Stimulated activated memory B cell treated with anti-CD40 and anti-IgM and Interleukin-4, amounts not matched to agents 10 μg/mL and 1 μg/mL and 100 μg/mL, for 72 hours (primary cell): ENCODE measurements at regions not wholly inside any gene's neighbourhood (a gene's known extent, or its start where the extent isn't known, plus 50 kb on each side); places are given as distances from the start of the nearest gene placed in this dataset.

Source experiments
- ATAC-seq: fragments of 150-1000 bp; cut with Tn5 transposase; 2 replicates; pipeline ENCODE4 v1.10.0; 2021
- H3K27ac Mint-ChIP-seq: one replicate; pipeline ENCODE4 v1.8.0; 2022; ENCODE audit warnings: mild to moderate bottlenecking, mixed read lengths
- H3K27me3 Mint-ChIP-seq: one replicate; pipeline ENCODE4 v1.8.0; 2022; ENCODE audit warnings: mixed read lengths
- H3K36me3 Mint-ChIP-seq: one replicate; pipeline ENCODE4 v1.8.0; 2022; ENCODE audit warnings: mixed read lengths
- H3K4me1 Mint-ChIP-seq: one replicate; pipeline ENCODE4 v1.8.0; 2022; ENCODE audit warnings: mixed read lengths
- H3K4me3 Mint-ChIP-seq: one replicate; pipeline ENCODE4 v1.8.0; 2022; ENCODE audit warnings: mild to moderate bottlenecking, moderate library complexity, mixed read lengths
- H3K9me3 Mint-ChIP-seq: one replicate; pipeline ENCODE4 v1.8.0; 2022; ENCODE audit warnings: mixed read lengths

- no peak for ATAC-seq
Observed at GRCh38 chr10:121288011-121288410, 310.2 kb downstream of the FGFR2 start.

GRCh38 chr10:121288864-121289661 is 309.2 kb downstream of the FGFR2 start:
- ATAC-seq, result no peak
- no peaks in the 10 kb centered on the region for H3K4me1 Mint-ChIP-seq
- H3K36me3 Mint-ChIP-seq, result no peaks in the 10 kb centered on the region
- H3K27ac Mint-ChIP-seq, result no peak overlapping the region
- H3K4me3 Mint-ChIP-seq, result no peak overlapping the region
- no peaks in the 10 kb centered on the region for H3K27me3 Mint-ChIP-seq
- no peaks in the 10 kb centered on the region for H3K9me3 Mint-ChIP-seq

More at GRCh38 chr10:121288011-121288410, 310.2 kb downstream of the FGFR2 start:
- Mint-ChIP-seq H3K27me3 (no peaks in the 10 kb centered on the region), H3K9me3 (no peaks in the 10 kb centered on the region), H3K36me3 (no peaks in the 10 kb centered on the region), H3K27ac (no peak overlapping the region), H3K4me1 (no peaks in the 10 kb centered on the region), H3K4me3 (no peak overlapping the region)

GRCh38 chr10:121289800-121290199 is 308.4 kb downstream of the FGFR2 start:
- Mint-ChIP-seq H3K36me3 (no peaks in the 10 kb centered on the region), H3K4me1 (no peaks in the 10 kb centered on the region), H3K4me3 (no peak overlapping the region), H3K27me3 (no peaks in the 10 kb centered on the region), H3K9me3 (no peaks in the 10 kb centered on the region), H3K27ac (no peak overlapping the region)
- no peak for ATAC-seq

- H3K27me3 Mint-ChIP-seq, result no peaks in the 10 kb centered on the region
- H3K4me3 Mint-ChIP-seq, result no peak overlapping the region
- no peaks in the 10 kb centered on the region for H3K36me3 Mint-ChIP-seq
- H3K27ac Mint-ChIP-seq, result no peak overlapping the region
- H3K9me3 Mint-ChIP-seq, result no peaks in the 10 kb centered on the region
- ATAC-seq, result no peak
- H3K4me1 Mint-ChIP-seq, result no peaks in the 10 kb centered on the region
Observed at GRCh38 chr10:121290674-121291073, 307.6 kb downstream of the FGFR2 start.

- Mint-ChIP-seq H3K4me1 (no peaks in the 10 kb centered on the region), H3K27ac (no peak overlapping the region), H3K36me3 (no peaks in the 10 kb centered on the region), H3K27me3 (no peaks in the 10 kb centered on the region), H3K4me3 (no peak overlapping the region), H3K9me3 (no peaks in the 10 kb centered on the region)
- ATAC-seq, result no peak
Observed at GRCh38 chr10:121291376-121291775, 306.9 kb downstream of the FGFR2 start.

- no peak overlapping the region for H3K4me3 Mint-ChIP-seq
- no peak for ATAC-seq
- no peak overlapping the region for H3K27ac Mint-ChIP-seq
- no peaks in the 10 kb centered on the region for H3K9me3 Mint-ChIP-seq
- no peaks in the 10 kb centered on the region for H3K36me3 Mint-ChIP-seq
- no peaks in the 10 kb centered on the region for H3K4me1 Mint-ChIP-seq
- no peaks in the 10 kb centered on the region for H3K27me3 Mint-ChIP-seq
Observed at GRCh38 chr10:121291823-121292222, 306.4 kb downstream of the FGFR2 start.

- no peaks in the 10 kb centered on the region for H3K9me3 Mint-ChIP-seq
- no peaks in the 10 kb centered on the region for H3K36me3 Mint-ChIP-seq
- ATAC-seq, result no peak
- H3K4me1 Mint-ChIP-seq, result no peaks in the 10 kb centered on the region
- H3K4me3 Mint-ChIP-seq, result no peak overlapping the region
- no peaks in the 10 kb centered on the region for H3K27me3 Mint-ChIP-seq
- no peak overlapping the region for H3K27ac Mint-ChIP-seq
Observed at GRCh38 chr10:121292321-121292720, 305.9 kb downstream of the FGFR2 start.

- H3K4me1 Mint-ChIP-seq, result no peaks in the 10 kb centered on the region
- H3K36me3 Mint-ChIP-seq, result no peaks in the 10 kb centered on the region
- ATAC-seq, result no peak
- no peaks in the 10 kb centered on the region for H3K9me3 Mint-ChIP-seq
- H3K27me3 Mint-ChIP-seq, result no peaks in the 10 kb centered on the region
- H3K27ac Mint-ChIP-seq, result no peak overlapping the region
- H3K4me3 Mint-ChIP-seq, result no peak overlapping the region
Observed at GRCh38 chr10:121293110-121293509, 305.1 kb downstream of the FGFR2 start.

- no peaks in the 10 kb centered on the region for H3K9me3 Mint-ChIP-seq
- no peaks in the 10 kb centered on the region for H3K36me3 Mint-ChIP-seq
- ATAC-seq, result no peak
- H3K27ac Mint-ChIP-seq, result no peak overlapping the region
- no peaks in the 10 kb centered on the region for H3K27me3 Mint-ChIP-seq
- no peak overlapping the region for H3K4me3 Mint-ChIP-seq
- no peaks in the 10 kb centered on the region for H3K4me1 Mint-ChIP-seq
Observed at GRCh38 chr10:121294630-121295029, 303.6 kb downstream of the FGFR2 start.

GRCh38 chr10:121296378-121296777 is 301.9 kb downstream of the FGFR2 start:
- Mint-ChIP-seq H3K36me3 (no peaks in the 10 kb centered on the region), H3K4me1 (no peaks in the 10 kb centered on the region), H3K9me3 (no peaks in the 10 kb centered on the region), H3K4me3 (no peak overlapping the region), H3K27ac (no peak overlapping the region), H3K27me3 (no peaks in the 10 kb centered on the region)
- no peak for ATAC-seq

- H3K27ac Mint-ChIP-seq, result no peak overlapping the region
- no peak for ATAC-seq
- H3K36me3 Mint-ChIP-seq, result no peaks in the 10 kb centered on the region
- H3K4me1 Mint-ChIP-seq, result no peaks in the 10 kb centered on the region
- no peaks in the 10 kb centered on the region for H3K9me3 Mint-ChIP-seq
- H3K4me3 Mint-ChIP-seq, result no peak overlapping the region
- H3K27me3 Mint-ChIP-seq, result no peaks in the 10 kb centered on the region
Observed at GRCh38 chr10:121296881-121297585, 301.2 kb downstream of the FGFR2 start.

- no peak for ATAC-seq
- Mint-ChIP-seq H3K36me3 (no peaks in the 10 kb centered on the region), H3K4me3 (no peak overlapping the region), H3K27ac (no peak overlapping the region), H3K9me3 (no peaks in the 10 kb centered on the region), H3K4me1 (no peaks in the 10 kb centered on the region), H3K27me3 (no peaks in the 10 kb centered on the region)
Observed at GRCh38 chr10:121300723-121301122, 297.5 kb downstream of the FGFR2 start.

GRCh38 chr10:121302541-121303180 is 295.6 kb downstream of the FGFR2 start:
- ATAC-seq, result no peak
- no peak overlapping the region for H3K4me3 Mint-ChIP-seq
- no peaks in the 10 kb centered on the region for H3K27me3 Mint-ChIP-seq

GRCh38 chr10:121303287-121303890 is 294.9 kb downstream of the FGFR2 start:
- Mint-ChIP-seq H3K27ac (no peak overlapping the region), H3K27me3 (no peaks in the 10 kb centered on the region), H3K4me3 (no peak overlapping the region), H3K36me3 (no peaks in the 10 kb centered on the region), H3K9me3 (peaks cover 5% of the 10 kb centered on the region), H3K4me1 (no peaks in the 10 kb centered on the region)
- ATAC-seq, result no peak

More at GRCh38 chr10:121302541-121303180, 295.6 kb downstream of the FGFR2 start:
- no peak overlapping the region for H3K27ac Mint-ChIP-seq
- H3K4me1 Mint-ChIP-seq, result no peaks in the 10 kb centered on the region
- H3K36me3 Mint-ChIP-seq, result no peaks in the 10 kb centered on the region
- peaks cover 5% of the 10 kb centered on the region for H3K9me3 Mint-ChIP-seq

- Mint-ChIP-seq H3K27ac (no peak overlapping the region), H3K4me3 (no peak overlapping the region), H3K4me1 (no peaks in the 10 kb centered on the region)
Observed at GRCh38 chr10:121305066-121305465, 293.2 kb downstream of the FGFR2 start.

More at GRCh38 chr10:121305066-121305465, 293.2 kb downstream of the FGFR2 start:
- no peak for ATAC-seq
- Mint-ChIP-seq H3K27me3 (no peaks in the 10 kb centered on the region), H3K9me3 (peaks cover 5% of the 10 kb centered on the region), H3K36me3 (no peaks in the 10 kb centered on the region)
